CD4-positive, alpha-beta T cell (primary cell): ENCODE measurements at regions not wholly inside any gene's neighbourhood (a gene's known extent, or its start where the extent isn't known, plus 50 kb on each side); places are given as distances from the start of the nearest gene placed in this dataset.

ENCODE experiments used
- ATAC-seq: fragments of 200-7000 bp; cut with Tn5 transposase; one replicate; pipeline ENCODE4 v1.10.0; 2022; ENCODE audit warnings: mild to moderate bottlenecking; ENCODE audit not compliant: poor library complexity
- CTCF ChIA-PET: fragments of 350-600 bp; sonication (Branson Sonifier 250); formaldehyde crosslinking; loops from one replicate; lab custom pipeline; 2021; ENCODE audit warnings: antibody characterized with exemption, inconsistent platforms; lab: Charles Lee
- POLR2A ChIA-PET: fragments of 350-600 bp; sonication (Branson Sonifier 250); formaldehyde crosslinking; loops from one replicate; lab custom pipeline; 2021; ENCODE audit warnings: antibody characterized with exemption, inconsistent platforms; lab: Charles Lee
- DNase-seq, 14 experiments: peaks; one replicate each; pipeline ENCODE4 v3.0.0-alpha.2; 2013 to 2020; ENCODE audit warnings: mixed read lengths in 2 of 14
- H3K27ac ChIP-seq, 2 donors: one replicate each; pipeline versions ENCODE4 v1.5.1 to v1.7.0; 2013; ENCODE audit warnings: low read length in 2 of 2, low read depth in 1 of 2, mild to moderate bottlenecking in 1 of 2
- H3K27me3 ChIP-seq, 2 experiments: 1 replicate in 1 of 2; 2 replicates in 1 of 2; pipeline versions ENCODE4 v1.6.1 to v1.7.0; 2013; ENCODE audit warnings: low read length in 2 of 2, control low read depth in 1 of 2, mild to moderate bottlenecking in 1 of 2, moderate library complexity in 1 of 2; ENCODE audit not compliant: insufficient read depth in 2 of 2, control insufficient read depth in 1 of 2
- H3K36me3 ChIP-seq: one replicate; pipeline ENCODE4 v1.6.1; 2013; ENCODE audit warnings: low read length, control low read depth; ENCODE audit not compliant: insufficient read depth
- H3K4me1 ChIP-seq: one replicate; pipeline ENCODE4 v1.6.1; 2013; ENCODE audit warnings: low read length, control low read depth; ENCODE audit not compliant: insufficient read depth
- H3K4me3 ChIP-seq: one replicate; pipeline ENCODE4 v1.5.1; 2013; ENCODE audit warnings: mild to moderate bottlenecking, low read length, moderate library complexity
- H3K9me3 ChIP-seq, 2 experiments: 1 replicate in 1 of 2; 2 replicates in 1 of 2; pipeline versions ENCODE4 v1.6.1 to v1.7.0; 2013; ENCODE audit warnings: low read length in 2 of 2, mild to moderate bottlenecking in 2 of 2, control low read depth in 1 of 2, moderate library complexity in 1 of 2; ENCODE audit not compliant: control insufficient read depth in 1 of 2, insufficient read depth in 1 of 2
- H3K27ac Mint-ChIP-seq: one replicate; pipeline ENCODE4 v1.8.0; 2020; ENCODE audit warnings: mixed read lengths
- H3K27me3 Mint-ChIP-seq: one replicate; pipeline ENCODE4 v1.8.0; 2021; ENCODE audit warnings: mixed read lengths
- H3K36me3 Mint-ChIP-seq: one replicate; pipeline ENCODE4 v1.8.0; 2021; ENCODE audit warnings: low read depth, mixed read lengths
- H3K4me1 Mint-ChIP-seq: one replicate; pipeline ENCODE4 v1.8.0; 2021; ENCODE audit warnings: low read depth, mixed read lengths
- H3K4me3 Mint-ChIP-seq: one replicate; pipeline ENCODE4 v1.8.0; 2020; ENCODE audit warnings: mild to moderate bottlenecking, mixed read lengths
- H3K9me3 Mint-ChIP-seq: one replicate; pipeline ENCODE4 v1.8.0; 2020; ENCODE audit warnings: mixed read lengths
- intact Hi-C, 2 experiments: fragments of 100-400 bp; cut with DNase I in 1 of 2; cut with micrococcal nuclease in 1 of 2; formaldehyde crosslinking; loops; one replicate each; pipeline versions ENCODE4 v1.15.1 to v1.9.0; 2023 to 2025; cut with DNase I, micrococcal nuclease
- TF ChIP-seq, protein P1 (sequence below): fragments of 200-600 bp; IDR thresholded peaks from one replicate; pipeline ENCODE4 v1.8.0; 2022; ENCODE audit warnings: antibody characterized with exemption, mild to moderate bottlenecking

DNA sequence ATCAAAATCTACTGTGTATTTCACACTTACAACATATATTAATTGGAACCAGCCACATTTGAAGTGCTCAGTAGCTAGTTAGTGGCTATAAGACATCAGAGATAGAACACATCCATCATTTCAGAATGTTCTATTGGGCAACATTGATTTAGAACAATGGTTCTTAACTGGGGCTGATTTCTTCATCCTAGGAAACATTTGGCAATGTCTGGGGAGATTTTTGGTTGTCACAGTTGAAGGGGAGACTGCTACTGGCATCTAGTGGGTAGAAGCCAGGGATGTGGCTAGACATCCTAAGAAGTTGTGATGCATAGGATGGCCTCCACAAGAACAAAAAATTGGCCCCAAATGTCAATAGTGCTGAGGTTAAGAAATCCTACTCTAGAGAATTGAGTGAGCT, 132.5 kb downstream of the OLIG3 start:
- no peak overlapping the region for H3K4me3 ChIP-seq
- Mint-ChIP-seq H3K9me3 (no peaks in the 10 kb centered on the region), H3K27ac (no peak overlapping the region), H3K4me3 (no peak overlapping the region), H3K36me3 (no peaks in the 10 kb centered on the region), H3K27me3 (no peaks in the 10 kb centered on the region), H3K4me1 (peaks cover 32% of the 10 kb centered on the region)
- H3K27ac ChIP-seq = no peak overlapping the region
- H3K27me3 ChIP-seq = no peaks in the 10 kb centered on the region
- H3K9me3 ChIP-seq = no peaks in the 10 kb centered on the region
- DNase-seq (no peak), ATAC-seq (no peak)
- H3K36me3 ChIP-seq = no peaks in the 10 kb centered on the region
- TF ChIP-seq, protein P1, sequence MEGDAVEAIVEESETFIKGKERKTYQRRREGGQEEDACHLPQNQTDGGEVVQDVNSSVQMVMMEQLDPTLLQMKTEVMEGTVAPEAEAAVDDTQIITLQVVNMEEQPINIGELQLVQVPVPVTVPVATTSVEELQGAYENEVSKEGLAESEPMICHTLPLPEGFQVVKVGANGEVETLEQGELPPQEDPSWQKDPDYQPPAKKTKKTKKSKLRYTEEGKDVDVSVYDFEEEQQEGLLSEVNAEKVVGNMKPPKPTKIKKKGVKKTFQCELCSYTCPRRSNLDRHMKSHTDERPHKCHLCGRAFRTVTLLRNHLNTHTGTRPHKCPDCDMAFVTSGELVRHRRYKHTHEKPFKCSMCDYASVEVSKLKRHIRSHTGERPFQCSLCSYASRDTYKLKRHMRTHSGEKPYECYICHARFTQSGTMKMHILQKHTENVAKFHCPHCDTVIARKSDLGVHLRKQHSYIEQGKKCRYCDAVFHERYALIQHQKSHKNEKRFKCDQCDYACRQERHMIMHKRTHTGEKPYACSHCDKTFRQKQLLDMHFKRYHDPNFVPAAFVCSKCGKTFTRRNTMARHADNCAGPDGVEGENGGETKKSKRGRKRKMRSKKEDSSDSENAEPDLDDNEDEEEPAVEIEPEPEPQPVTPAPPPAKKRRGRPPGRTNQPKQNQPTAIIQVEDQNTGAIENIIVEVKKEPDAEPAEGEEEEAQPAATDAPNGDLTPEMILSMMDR = no peak
- peaks cover 16% of the 10 kb centered on the region for H3K4me1 ChIP-seq
- POLR2A ChIA-PET = no interaction called here
- CTCF ChIA-PET = interaction anchor here (0.6 to 0.8 kb wide), 2 partner anchors 54 to 128 kb away, joined by 3 to 4 read pairs; no protein-coding TSS in a partner anchor
- intact Hi-C loops = no loop called here

DNA sequence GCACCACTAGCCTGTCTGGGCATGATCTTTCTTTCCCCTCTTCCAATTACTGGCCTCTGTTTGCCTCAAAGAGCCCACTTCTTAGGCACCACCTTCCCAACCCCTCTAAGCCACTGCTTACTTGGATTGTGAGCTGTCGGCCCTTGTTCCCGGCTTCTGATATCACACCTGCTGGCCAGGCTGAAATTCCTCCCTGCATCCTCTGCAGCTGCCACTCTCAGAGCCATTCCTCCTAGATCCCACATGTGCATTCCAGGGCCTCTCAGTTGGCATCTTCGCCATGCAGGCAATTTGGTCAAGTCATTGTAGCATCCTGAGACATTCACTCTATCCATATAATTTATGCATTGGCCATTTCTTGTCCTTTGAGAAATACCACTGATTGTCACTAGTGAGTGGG, 135.9 kb downstream of the OLIG3 start:
- ChIA-PET POLR2A (no interaction called here), CTCF (no interaction called here)
- H3K27me3 ChIP-seq = no peaks in the 10 kb centered on the region
- no peak overlapping the region for H3K27ac ChIP-seq
- TF ChIP-seq, protein P1 = no peak
- Mint-ChIP-seq H3K36me3 (no peaks in the 10 kb centered on the region), H3K4me1 (peaks cover 26% of the 10 kb centered on the region), H3K4me3 (no peak overlapping the region), H3K27ac (no peak overlapping the region), H3K27me3 (no peaks in the 10 kb centered on the region), H3K9me3 (no peaks in the 10 kb centered on the region)
- H3K4me3 ChIP-seq = no peak overlapping the region
- H3K36me3 ChIP-seq = no peaks in the 10 kb centered on the region
- ATAC-seq (no peak), DNase-seq (no peak)
- intact Hi-C loops = no loop called here
- H3K4me1 ChIP-seq = peaks cover 15% of the 10 kb centered on the region
- H3K9me3 ChIP-seq = no peaks in the 10 kb centered on the region

DNA sequence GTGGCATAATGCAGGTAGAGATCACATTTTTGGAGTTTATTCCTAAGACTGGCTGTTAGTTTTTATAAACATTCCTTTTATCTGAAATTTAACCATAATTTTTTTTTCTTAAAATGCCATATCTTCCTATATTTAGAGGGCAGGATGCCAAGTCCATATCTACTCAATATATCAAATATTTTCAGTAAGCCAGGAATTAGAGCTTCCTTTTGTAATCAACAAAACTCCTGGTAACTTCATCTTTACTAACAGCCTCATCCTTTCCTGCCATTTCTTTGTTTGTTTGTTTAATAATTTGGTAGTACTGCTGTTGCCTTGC, 136.3 kb downstream of the OLIG3 start:
- Mint-ChIP-seq H3K9me3 (no peaks in the 10 kb centered on the region), H3K4me3 (no peak overlapping the region), H3K27me3 (no peaks in the 10 kb centered on the region), H3K4me1 (peaks cover 26% of the 10 kb centered on the region), H3K27ac (no peak overlapping the region), H3K36me3 (no peaks in the 10 kb centered on the region)
- intact Hi-C loops = no loop called here
- no peak overlapping the region for H3K27ac ChIP-seq
- ChIA-PET POLR2A (no interaction called here), CTCF (no interaction called here)
- ATAC-seq (no peak), DNase-seq (no peak)
- no peak overlapping the region for H3K4me3 ChIP-seq
- H3K27me3 ChIP-seq = no peaks in the 10 kb centered on the region
- TF ChIP-seq, protein P1 = no peak
- no peaks in the 10 kb centered on the region for H3K36me3 ChIP-seq
- peaks cover 13% of the 10 kb centered on the region for H3K4me1 ChIP-seq
- no peaks in the 10 kb centered on the region for H3K9me3 ChIP-seq
